PC-9 (cell line): ENCODE measurements at regions not wholly inside any gene's neighbourhood (a gene's known extent, or its start where the extent isn't known, plus 50 kb on each side); places are given as distances from the start of the nearest gene placed in this dataset.

Experiments used
- BruUV-seq: library from RNA; stranded (reverse); fragments of 400-500 nt; replicated peaks from 2 replicates; lab custom pipeline; 2021; lab: Mats Ljungman, UMichigan
- CTCF ChIA-PET: fragments of 300-600 bp; sonication (Branson Sonifier 250); formaldehyde crosslinking; loops from one replicate; lab custom pipeline; 2022; ENCODE audit warnings: antibody characterized with exemption; lab: Charles Lee
- POLR2A ChIA-PET: fragments of 300-600 bp; sonication (Branson Sonifier 250); formaldehyde crosslinking; loops from one replicate; lab custom pipeline; 2022; ENCODE audit warnings: antibody characterized with exemption; ENCODE audit not compliant: unreplicated experiment; lab: Charles Lee
- DNase-seq, 2 experiments: peaks; one replicate each; pipeline versions ENCODE4 v3.0.0 to v3.0.0-alpha.2; 2015 to 2022; ENCODE audit warnings: mixed read lengths in 1 of 2
- H2AFZ ChIP-seq: fragments of 200-600 bp; sonication (generic); 2 replicates; pipeline ENCODE4 v1.8.1; 2017; ENCODE audit warnings: antibody characterized with exemption
- H3F3A ChIP-seq: fragments of 200-600 bp; sonication (generic); 2 replicates; pipeline ENCODE4 v1.8.1; 2017; ENCODE audit warnings: antibody characterized with exemption, mild to moderate bottlenecking, low read depth; ENCODE audit not compliant: insufficient read depth
- H3K27ac ChIP-seq: fragments of 200-600 bp; sonication (generic); 2 replicates; pipeline ENCODE4 v1.6.1; 2016; ENCODE audit warnings: mixed run types
- H3K27me3 ChIP-seq: fragments of 200-600 bp; sonication (generic); 2 replicates; pipeline ENCODE4 v1.6.1; 2016; ENCODE audit warnings: low read depth, mixed run types; ENCODE audit not compliant: insufficient read depth
- H3K36me3 ChIP-seq: fragments of 200-600 bp; sonication (generic); 2 replicates; pipeline ENCODE4 v1.6.1; 2016; ENCODE audit warnings: low read depth, mixed run types
- H3K4me1 ChIP-seq: fragments of 200-600 bp; sonication (generic); replicated peaks from 2 replicates; pipeline ENCODE4 v1.6.1; 2016; ENCODE audit warnings: mixed run types; ENCODE audit not compliant: insufficient read depth
- H3K4me2 ChIP-seq: fragments of 200-600 bp; sonication (generic); 2 replicates; pipeline ENCODE4 v1.6.1; 2017; ENCODE audit warnings: mixed run types
- H3K4me3 ChIP-seq: fragments of 200-600 bp; sonication (generic); 2 replicates; pipeline ENCODE4 v1.6.1; 2016; ENCODE audit warnings: mixed run types
- H3K79me2 ChIP-seq: fragments of 200-600 bp; sonication (generic); 2 replicates; pipeline ENCODE4 v1.6.1; 2017; ENCODE audit warnings: low read depth, mixed run types
- H3K9me2 ChIP-seq: fragments of 200-600 bp; sonication (generic); 2 replicates; pipeline ENCODE4 v1.8.1; 2017; ENCODE audit warnings: mild to moderate bottlenecking; ENCODE audit not compliant: insufficient read depth
- H3K9me3 ChIP-seq: fragments of 200-600 bp; sonication (generic); 2 replicates; pipeline ENCODE4 v1.8.1; 2016; ENCODE audit warnings: low read depth; ENCODE audit not compliant: insufficient read depth
- H4K20me1 ChIP-seq: fragments of 200-600 bp; sonication (generic); 2 replicates; pipeline ENCODE4 v1.8.1; 2017; ENCODE audit not compliant: insufficient read depth
- EZH2 ChIP-seq: fragments of 200-600 bp; sonication (generic); IDR thresholded peaks from 2 replicates; pipeline ENCODE4 v1.8.0; 2017; ENCODE audit warnings: antibody characterized with exemption, low read depth
- intact Hi-C: fragments of 100-400 bp; cut with micrococcal nuclease; formaldehyde crosslinking; loops from one replicate; pipeline ENCODE4 v1.10.0; 2022; ENCODE audit not compliant: unreplicated experiment
- TF ChIP-seq, protein P1 (sequence below): fragments of 200-600 bp; sonication (generic); conservative IDR thresholded peaks from 2 replicates; pipeline ENCODE4 v1.6.1; 2017; ENCODE audit warnings: mixed run types, antibody characterized with exemption, mild to moderate bottlenecking, moderate library complexity

DNA sequence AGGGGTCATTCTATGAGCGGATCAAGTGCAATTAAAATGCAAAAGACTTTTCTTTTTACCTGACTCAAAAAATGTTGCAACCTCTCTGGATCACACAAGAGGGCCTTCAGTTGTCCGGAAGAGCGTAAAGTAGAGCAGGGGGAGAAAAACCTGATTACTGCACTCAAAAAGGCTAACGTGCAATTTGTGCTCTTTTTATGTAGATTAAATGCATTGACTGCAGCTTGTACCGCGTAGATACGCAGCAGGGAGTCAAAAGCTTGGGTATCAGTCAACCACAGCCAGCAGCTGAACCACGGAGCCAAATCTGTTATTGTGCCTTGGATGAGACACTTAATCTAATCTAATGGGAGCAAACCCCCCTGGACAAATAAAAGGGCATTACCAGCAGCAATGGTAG lies 107.3 kb upstream of the RAI2 start:
- Histone ChIP-seq H3K27me3 (no peaks in the 10 kb centered on the region), H3K27ac (no peak overlapping the region), H3K4me2 (no peak overlapping the region), H2AFZ (no peak overlapping the region), H3K9me2 (no peaks in the 10 kb centered on the region), H3K36me3 (no peaks in the 10 kb centered on the region), H3K9me3 (no peaks in the 10 kb centered on the region), H3K4me3 (no peak overlapping the region), H3K4me1 (no peaks in the 10 kb centered on the region), H3F3A (no peaks in the 10 kb centered on the region), H3K79me2 (no peaks in the 10 kb centered on the region), H4K20me1 (no peaks in the 10 kb centered on the region)
- CTCF ChIA-PET: no interaction called here
- POLR2A ChIA-PET: no interaction called here
- intact Hi-C loops: no loop called here
- no TSS peak for BruUV-seq
- no peak for TF ChIP-seq EZH2
- TF ChIP-seq, protein P1, sequence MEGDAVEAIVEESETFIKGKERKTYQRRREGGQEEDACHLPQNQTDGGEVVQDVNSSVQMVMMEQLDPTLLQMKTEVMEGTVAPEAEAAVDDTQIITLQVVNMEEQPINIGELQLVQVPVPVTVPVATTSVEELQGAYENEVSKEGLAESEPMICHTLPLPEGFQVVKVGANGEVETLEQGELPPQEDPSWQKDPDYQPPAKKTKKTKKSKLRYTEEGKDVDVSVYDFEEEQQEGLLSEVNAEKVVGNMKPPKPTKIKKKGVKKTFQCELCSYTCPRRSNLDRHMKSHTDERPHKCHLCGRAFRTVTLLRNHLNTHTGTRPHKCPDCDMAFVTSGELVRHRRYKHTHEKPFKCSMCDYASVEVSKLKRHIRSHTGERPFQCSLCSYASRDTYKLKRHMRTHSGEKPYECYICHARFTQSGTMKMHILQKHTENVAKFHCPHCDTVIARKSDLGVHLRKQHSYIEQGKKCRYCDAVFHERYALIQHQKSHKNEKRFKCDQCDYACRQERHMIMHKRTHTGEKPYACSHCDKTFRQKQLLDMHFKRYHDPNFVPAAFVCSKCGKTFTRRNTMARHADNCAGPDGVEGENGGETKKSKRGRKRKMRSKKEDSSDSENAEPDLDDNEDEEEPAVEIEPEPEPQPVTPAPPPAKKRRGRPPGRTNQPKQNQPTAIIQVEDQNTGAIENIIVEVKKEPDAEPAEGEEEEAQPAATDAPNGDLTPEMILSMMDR: no peak
- no peak for DNase-seq

DNA sequence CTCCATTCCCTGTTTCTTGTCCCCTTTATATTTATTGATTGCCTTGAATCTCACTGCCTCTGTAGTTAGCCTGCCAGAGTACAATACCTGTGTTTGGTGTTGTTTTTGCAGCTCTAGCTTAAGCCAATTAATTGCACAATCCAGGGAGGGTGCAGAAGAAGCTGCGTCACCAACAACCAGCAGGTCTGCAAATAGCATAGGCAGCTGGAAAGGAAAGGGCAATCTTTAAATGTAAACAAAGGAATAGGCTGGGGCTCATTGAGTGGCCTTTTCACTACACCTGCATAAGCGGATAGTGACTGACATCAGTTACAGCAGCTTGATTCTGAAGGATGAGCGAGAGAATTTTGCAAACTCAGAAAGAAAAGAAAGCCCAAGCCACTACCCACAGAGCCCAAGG lies 106.8 kb upstream of the RAI2 start:
- no TSS peak for BruUV-seq

DNA sequence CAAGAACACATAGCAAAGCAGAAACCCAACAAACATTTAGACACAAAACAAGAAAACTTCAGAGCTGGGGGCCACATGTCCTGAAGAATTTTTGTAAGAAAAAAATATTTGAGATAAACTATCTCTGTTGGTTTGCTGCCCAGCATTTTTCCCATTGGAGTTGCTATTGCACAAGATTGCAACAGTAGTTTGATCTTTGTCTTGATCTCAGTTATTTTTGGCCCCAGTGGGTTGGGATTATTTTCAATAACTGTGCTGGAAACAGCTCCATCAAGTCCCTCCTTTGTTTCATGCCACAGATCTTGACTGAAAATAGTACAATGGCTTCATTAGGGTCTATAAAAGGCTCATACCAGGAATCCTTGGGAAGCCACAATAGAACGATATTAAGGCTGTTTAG lies 103.8 kb upstream of the RAI2 start:
- intact Hi-C loops: no loop called here
- no peaks in the 10 kb centered on the region for H3F3A ChIP-seq
- ChIA-PET POLR2A (no interaction called here), CTCF (no interaction called here)
- no peaks in the 10 kb centered on the region for H3K9me2 ChIP-seq
- H3K4me1 ChIP-seq: no peaks in the 10 kb centered on the region
- TF ChIP-seq, protein P1: no peak
- TF ChIP-seq EZH2: no peak
- no peaks in the 10 kb centered on the region for H3K9me3 ChIP-seq
- no peaks in the 10 kb centered on the region for H3K27me3 ChIP-seq
- no peak for DNase-seq
- no peaks in the 10 kb centered on the region for H3K79me2 ChIP-seq
- no TSS peak for BruUV-seq
- H3K4me3 ChIP-seq: no peak overlapping the region
- no peak overlapping the region for H2AFZ ChIP-seq
- no peak overlapping the region for H3K4me2 ChIP-seq
- H3K36me3 ChIP-seq: no peaks in the 10 kb centered on the region
- no peaks in the 10 kb centered on the region for H4K20me1 ChIP-seq
- no peak overlapping the region for H3K27ac ChIP-seq

More for the DNA sequence above, 106.8 kb upstream of the RAI2 start:
- Histone ChIP-seq H3K27me3 (no peaks in the 10 kb centered on the region), H2AFZ (no peak overlapping the region), H3K4me3 (no peak overlapping the region), H3K4me2 (no peak overlapping the region), H3K9me3 (no peaks in the 10 kb centered on the region), H3K79me2 (no peaks in the 10 kb centered on the region), H3K4me1 (no peaks in the 10 kb centered on the region), H3K36me3 (no peaks in the 10 kb centered on the region), H3F3A (no peaks in the 10 kb centered on the region), H3K27ac (no peak overlapping the region), H3K9me2 (no peaks in the 10 kb centered on the region), H4K20me1 (no peaks in the 10 kb centered on the region)
- TF ChIP-seq EZH2: no peak
- TF ChIP-seq, protein P1: no peak
- DNase-seq: peak in 1 of 2 experiments; percentile 38
- intact Hi-C loops: no loop called here
- ChIA-PET POLR2A (no interaction called here), CTCF (no interaction called here)
